GM18505 (cell line): ENCODE measurements at regions not wholly inside any gene's neighbourhood (a gene's known extent, or its start where the extent isn't known, plus 50 kb on each side); places are given as distances from the start of the nearest gene placed in this dataset.

Experiments used
- ATAC-seq: cut with Tn5 transposase; IDR thresholded peaks from one replicate; pipeline ENCODE4 v1.9.1; 2021; ENCODE audit not compliant: unreplicated experiment
- POLR2A ChIP-seq: IDR thresholded peaks from 4 replicates; pipeline ENCODE4 v1.6.1; 2011; ENCODE audit warnings: borderline replicate concordance; ENCODE audit not compliant: insufficient read depth, insufficient read length; ENCODE audit errors: extremely low read depth

- no peak for ATAC-seq
- TF ChIP-seq POLR2A = no peak
These were observed 503.0 kb upstream of the CD180 start for GRCh38 chr5:67699560-67699959.

DNA sequence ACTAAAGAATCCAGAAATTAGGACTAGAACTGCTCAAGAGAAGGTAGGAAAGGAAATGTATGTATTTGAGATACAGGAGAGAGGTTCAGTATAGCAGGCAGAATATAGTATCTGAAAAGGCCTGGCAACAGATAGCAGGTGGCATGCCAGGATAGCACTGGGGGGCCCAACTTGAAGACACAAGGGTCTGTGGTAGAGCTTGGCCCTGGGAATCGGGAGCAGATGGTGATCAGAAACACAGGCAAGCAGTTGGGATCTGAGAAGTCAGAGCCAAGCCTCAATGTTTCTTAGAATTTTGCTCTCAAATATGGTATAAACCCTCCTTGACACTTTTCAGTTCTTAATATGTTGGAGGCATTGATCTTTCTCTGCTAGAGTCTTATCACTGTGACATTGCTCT, 499.8 kb upstream of the CD180 start:
- TF ChIP-seq POLR2A = no peak
- no peak for ATAC-seq

GRCh38 chr5:67695369-67695768, 498.8 kb upstream of the CD180 start:
- ATAC-seq = no peak

DNA sequence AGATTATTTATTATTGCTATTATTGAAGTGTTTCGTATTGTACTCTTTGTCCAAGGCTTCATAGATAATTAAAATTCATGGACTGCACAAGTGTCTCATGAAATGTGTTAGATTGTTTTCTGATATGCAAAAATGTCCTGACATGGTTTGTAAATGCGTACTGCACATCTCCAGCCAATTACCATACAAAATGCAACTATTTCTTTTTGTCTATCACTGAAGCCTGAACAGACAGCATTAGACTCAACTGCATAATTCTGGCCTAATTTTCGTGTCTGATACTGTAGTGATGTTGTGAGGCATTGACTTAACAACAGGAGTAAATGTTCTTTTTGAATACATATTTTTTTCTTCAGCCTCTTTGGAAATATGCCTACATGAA, 498.2 kb upstream of the CD180 start:
- no peak for ATAC-seq
- no peak for TF ChIP-seq POLR2A

More at GRCh38 chr5:67695369-67695768, 498.8 kb upstream of the CD180 start:
- TF ChIP-seq POLR2A = no peak

DNA sequence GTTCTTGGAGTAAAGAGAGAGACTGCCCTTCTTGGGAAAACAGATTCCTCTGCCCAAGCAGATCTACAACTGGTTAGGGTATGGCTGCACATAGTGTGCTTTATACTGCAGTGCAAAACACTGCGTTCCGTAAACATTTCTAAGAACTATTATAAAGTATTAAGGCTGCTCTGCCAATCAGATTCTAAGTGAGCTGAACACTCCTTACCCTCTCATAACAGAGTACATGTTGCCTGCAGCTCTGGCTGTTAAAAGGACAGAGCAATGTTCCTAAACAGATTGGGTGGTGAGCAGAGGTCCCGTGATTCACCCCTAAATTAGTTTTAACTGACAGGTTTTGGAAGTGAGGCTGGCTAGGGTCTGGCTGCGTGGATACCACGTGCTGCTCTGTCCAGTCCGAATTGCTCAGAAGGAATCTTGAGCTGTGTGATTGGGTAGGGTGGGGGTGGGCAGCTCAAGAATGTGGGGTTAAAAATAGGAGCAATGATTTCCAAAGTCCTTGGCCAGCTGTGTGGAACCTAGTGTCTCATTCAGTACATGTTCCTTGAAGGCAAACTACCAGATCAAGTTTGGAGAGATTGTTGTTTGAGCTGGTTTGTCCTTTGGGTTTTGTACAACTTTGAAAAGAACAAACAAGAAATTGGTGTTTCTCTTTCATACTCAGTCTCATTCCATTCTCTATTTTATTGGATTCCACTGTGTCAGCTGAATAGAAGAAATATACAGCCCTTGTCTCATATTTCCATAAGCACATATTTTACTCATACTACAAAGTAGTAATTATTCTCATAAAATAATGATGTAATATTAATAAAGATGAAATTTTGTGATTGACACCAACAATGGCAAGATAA, 497.6 kb upstream of the CD180 start:
- no peak for ATAC-seq
- TF ChIP-seq POLR2A = no peak

- no peak for ATAC-seq
- TF ChIP-seq POLR2A = no peak
These were observed 490.1 kb upstream of the CD180 start for GRCh38 chr5:67686746-67687145.

DNA sequence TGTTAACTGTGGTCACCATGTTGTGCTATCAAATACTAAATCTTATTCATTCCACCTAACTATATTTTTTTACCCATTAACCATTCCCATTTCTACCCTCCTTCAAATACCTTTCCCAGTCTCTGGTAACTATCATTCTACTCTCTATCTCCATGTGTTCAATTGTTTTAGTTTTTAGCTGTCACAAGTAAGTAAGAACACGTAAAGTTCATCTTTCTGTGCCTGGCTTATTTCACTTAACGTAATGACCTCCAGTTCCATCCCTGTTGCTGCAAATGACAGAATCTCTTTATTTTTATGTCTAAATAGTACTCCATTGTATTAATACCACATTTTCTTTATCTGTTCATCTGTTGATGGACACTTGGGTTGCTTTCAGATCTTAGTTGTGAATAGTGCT, 485.1 kb upstream of the CD180 start:
- no peak for TF ChIP-seq POLR2A
- ATAC-seq = no peak

DNA sequence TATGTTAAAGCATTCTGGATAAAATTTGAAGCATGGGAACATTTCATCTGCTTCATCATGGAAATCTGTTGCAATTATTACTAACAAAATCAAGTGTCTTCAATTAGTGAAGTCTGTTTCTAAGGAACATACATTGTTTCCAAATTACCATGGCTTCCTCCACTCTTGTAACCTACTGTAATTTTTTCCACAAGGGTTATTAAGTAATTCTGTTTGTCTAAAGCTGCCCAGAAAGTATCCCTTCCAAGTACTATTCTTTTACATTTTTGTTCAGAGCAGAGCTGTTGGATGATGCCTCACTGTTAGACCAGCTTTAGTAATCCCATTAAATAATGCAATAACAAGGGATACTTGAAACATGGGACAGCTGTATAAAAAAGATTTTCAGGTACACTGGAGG, 483.5 kb upstream of the CD180 start:
- no peak for TF ChIP-seq POLR2A
- no peak for ATAC-seq

DNA sequence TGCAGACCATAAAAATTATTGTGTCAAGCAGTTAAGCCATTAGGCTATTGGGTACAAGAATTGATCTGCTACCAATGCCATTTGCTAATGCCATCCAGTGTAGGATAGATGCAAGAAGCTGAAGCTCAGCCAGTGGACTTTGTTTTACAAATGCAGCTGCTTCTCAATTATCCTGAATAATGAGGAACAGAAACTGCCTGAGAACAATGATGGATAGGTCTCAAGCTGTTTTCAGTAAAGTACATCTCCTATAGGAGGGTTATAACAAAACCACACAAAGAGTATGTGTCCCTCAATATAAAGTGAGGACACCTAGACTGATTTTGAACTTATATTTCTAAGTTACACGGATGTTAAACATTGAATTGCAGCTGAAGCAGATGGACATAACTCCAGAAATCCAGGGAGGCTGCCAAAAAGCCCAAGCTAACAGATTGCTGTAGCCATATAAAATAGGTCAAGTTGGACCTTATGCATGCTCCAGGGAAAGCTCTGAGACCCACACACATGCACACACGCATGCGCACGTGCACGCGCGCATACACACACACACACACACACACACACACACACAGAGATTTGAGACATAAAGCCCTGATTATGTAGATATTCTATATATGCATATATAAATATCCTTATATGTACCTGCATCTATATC, 482.7 kb upstream of the CD180 start:
- ATAC-seq = no peak
- TF ChIP-seq POLR2A = no peak

- no peak for TF ChIP-seq POLR2A
- ATAC-seq = no peak
These were observed 482.0 kb upstream of the CD180 start for GRCh38 chr5:67678594-67678993.

- ATAC-seq = no peak
These were observed 480.9 kb upstream of the CD180 start for GRCh38 chr5:67677422-67677970.

GRCh38 chr5:67676863-67677262, 480.3 kb upstream of the CD180 start:
- no peak for TF ChIP-seq POLR2A
- no peak for ATAC-seq

More at GRCh38 chr5:67677422-67677970, 480.9 kb upstream of the CD180 start:
- no peak for TF ChIP-seq POLR2A

DNA sequence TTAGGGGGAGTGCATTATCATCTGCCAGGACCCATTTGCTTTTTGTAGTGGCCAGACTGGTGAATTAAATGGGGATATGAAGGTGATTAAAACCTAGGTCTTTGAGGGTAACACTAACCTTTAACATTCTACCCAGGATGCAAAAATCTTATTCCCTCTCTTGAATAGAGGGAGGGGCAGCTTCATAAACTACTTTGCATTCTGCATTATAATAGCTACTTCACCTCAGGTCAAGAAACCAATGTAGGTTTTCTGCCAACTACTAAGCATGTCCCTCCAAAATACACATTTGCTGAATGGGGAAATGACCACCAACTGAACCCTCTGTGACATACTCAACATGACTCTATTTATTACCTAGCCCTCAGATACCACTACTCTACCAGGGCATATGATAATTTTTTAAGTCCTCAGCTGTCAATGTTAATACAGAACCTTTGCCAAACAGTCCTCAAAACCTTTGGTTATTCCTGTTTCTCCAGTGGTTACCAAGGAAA, 477.6 kb upstream of the CD180 start:
- TF ChIP-seq POLR2A = no peak
- ATAC-seq = no peak

GRCh38 chr5:67673618-67674017, 477.0 kb upstream of the CD180 start:
- no peak for TF ChIP-seq POLR2A
- no peak for ATAC-seq
